NB4 (cell line): ENCODE measurements at regions not wholly inside any gene's neighbourhood (a gene's known extent, or its start where the extent isn't known, plus 50 kb on each side); places are given as distances from the start of the nearest gene placed in this dataset.

ENCODE experiments used
- MYC ChIP-seq: IDR thresholded peaks from 2 replicates; pipeline ENCODE4 v1.6.1; 2011; ENCODE audit warnings: low read depth, low read length
- TF ChIP-seq, protein P1 (sequence below): IDR thresholded peaks from one replicate; pipeline ENCODE4 v1.5.1; 2012; ENCODE audit warnings: low read depth, low read length

DNA sequence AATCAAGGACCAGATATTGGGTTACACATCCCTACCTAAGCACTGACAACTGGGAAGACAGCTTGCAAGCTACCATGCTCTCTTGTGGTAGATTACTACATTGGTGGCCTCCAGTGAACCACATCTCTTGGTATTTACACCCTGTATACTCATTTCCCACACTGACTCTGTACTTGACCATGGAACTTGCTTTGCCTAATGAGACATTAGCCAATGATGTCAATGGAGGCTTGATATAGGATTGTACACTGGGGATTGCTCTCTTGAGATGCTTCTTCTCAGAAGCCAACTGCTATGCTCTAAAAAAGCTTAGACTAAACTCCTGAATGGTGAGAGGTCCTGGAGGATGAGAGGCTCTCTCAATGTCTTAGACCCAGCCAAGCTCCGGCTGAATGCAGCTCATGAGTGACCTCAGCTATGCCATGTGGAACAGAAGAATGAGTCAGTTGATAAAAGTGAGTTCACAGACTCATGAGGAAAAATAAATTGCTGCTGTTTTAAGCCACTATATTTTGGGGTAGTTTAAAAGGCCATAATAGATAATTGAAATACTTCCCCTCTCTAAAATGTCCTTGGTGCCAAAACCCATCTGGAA lies 61.5 kb upstream of the GALNT15 start:
- TF ChIP-seq, protein P1, sequence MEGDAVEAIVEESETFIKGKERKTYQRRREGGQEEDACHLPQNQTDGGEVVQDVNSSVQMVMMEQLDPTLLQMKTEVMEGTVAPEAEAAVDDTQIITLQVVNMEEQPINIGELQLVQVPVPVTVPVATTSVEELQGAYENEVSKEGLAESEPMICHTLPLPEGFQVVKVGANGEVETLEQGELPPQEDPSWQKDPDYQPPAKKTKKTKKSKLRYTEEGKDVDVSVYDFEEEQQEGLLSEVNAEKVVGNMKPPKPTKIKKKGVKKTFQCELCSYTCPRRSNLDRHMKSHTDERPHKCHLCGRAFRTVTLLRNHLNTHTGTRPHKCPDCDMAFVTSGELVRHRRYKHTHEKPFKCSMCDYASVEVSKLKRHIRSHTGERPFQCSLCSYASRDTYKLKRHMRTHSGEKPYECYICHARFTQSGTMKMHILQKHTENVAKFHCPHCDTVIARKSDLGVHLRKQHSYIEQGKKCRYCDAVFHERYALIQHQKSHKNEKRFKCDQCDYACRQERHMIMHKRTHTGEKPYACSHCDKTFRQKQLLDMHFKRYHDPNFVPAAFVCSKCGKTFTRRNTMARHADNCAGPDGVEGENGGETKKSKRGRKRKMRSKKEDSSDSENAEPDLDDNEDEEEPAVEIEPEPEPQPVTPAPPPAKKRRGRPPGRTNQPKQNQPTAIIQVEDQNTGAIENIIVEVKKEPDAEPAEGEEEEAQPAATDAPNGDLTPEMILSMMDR = no peak
- no peak for TF ChIP-seq MYC
